ENCODE measurements at regions not wholly inside any gene's neighbourhood (a gene's known extent, or its start where the extent isn't known, plus 50 kb on each side); places are given as distances from the start of the nearest gene placed in this dataset.

GRCh38 chr2:49585921-49586320, 431.6 kb upstream of the FSHR start:
- Histone ChIP-seq H3K36me3 (ENCODE audit: insufficient read depth, low read length) (no peaks in the 10 kb centered on the region), H3K4me1 (ENCODE audit: control insufficient read depth, insufficient read depth, low read length) (no peaks in the 10 kb centered on the region), H3K9me3 (replicated peaks; ENCODE audit: low read length) (no peaks in the 10 kb centered on the region), H3K27me3 (ENCODE audit: control insufficient read depth, insufficient read depth, low read length) (no peaks in the 10 kb centered on the region), H3K9ac (ENCODE audit: low read depth, low read length) (no peak overlapping the region), H3K4me3 (ENCODE audit: low read length) (no peak overlapping the region), H3K4me2 (ENCODE audit: low read length) (no peak overlapping the region)

DNA sequence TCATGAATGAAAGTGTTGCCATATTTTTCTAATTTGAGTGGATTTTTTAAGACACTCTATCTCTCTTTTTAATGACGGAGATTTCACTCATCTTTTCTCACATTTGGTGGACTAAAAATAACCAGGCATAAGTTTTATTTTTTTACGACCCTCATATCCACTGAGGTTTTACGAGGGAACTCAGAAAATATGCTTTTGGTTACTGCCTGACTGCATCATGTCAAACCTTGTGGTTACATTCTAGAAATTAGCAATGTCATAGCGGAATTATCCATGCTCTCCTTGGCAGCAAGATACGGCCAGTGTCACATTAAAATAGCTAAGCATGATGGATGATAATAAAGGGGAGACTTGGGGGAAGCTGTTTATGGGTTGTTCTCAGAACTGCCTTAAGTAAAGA, 428.6 kb upstream of the FSHR start:
- no peak overlapping the region for H3K4me2 ChIP-seq (ENCODE audit: low read length)
- H3K9me3 ChIP-seq (replicated peaks; ENCODE audit: low read length), result no peaks in the 10 kb centered on the region
- H3K9ac ChIP-seq (ENCODE audit: low read depth, low read length), result no peak overlapping the region
- H3K27me3 ChIP-seq (ENCODE audit: control insufficient read depth, insufficient read depth, low read length), result no peaks in the 10 kb centered on the region
- H3K4me1 ChIP-seq (ENCODE audit: control insufficient read depth, insufficient read depth, low read length), result no peaks in the 10 kb centered on the region
- H3K4me3 ChIP-seq (ENCODE audit: low read length), result no peak overlapping the region
- H3K36me3 ChIP-seq (ENCODE audit: insufficient read depth, low read length), result no peaks in the 10 kb centered on the region

DNA sequence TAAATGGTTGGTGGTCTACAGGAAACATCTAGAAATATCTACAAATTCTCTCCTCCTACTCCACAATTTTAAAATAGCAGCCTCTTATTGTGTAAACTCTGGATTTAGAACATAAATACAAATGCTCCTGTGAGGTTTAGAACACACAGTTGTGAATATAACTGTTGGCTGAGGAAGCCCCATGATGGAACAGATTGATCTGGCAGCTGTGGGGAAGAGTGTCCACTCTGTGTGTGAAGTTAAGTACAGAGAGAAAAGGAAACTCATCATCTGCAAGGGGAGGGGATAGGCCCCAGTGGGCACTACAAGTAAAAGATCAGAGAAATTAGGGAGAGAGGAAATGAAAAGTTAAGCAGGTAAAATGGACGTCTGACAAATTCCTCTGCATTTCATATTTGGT, 422.7 kb upstream of the FSHR start:
- no peak overlapping the region for H3K4me2 ChIP-seq (ENCODE audit: low read length)
- no peaks in the 10 kb centered on the region for H3K36me3 ChIP-seq (ENCODE audit: insufficient read depth, low read length)
- H3K27me3 ChIP-seq (ENCODE audit: control insufficient read depth, insufficient read depth, low read length), result no peaks in the 10 kb centered on the region
- H3K9ac ChIP-seq (ENCODE audit: low read depth, low read length), result no peak overlapping the region
- H3K9me3 ChIP-seq (replicated peaks; ENCODE audit: low read length), result no peaks in the 10 kb centered on the region
- H3K4me1 ChIP-seq (ENCODE audit: control insufficient read depth, insufficient read depth, low read length), result no peaks in the 10 kb centered on the region
- no peak overlapping the region for H3K4me3 ChIP-seq (ENCODE audit: low read length)

GRCh38 chr2:49569176-49569575, 414.9 kb upstream of the FSHR start:
- Histone ChIP-seq H3K9ac (ENCODE audit: low read depth, low read length) (no peak overlapping the region), H3K36me3 (ENCODE audit: insufficient read depth, low read length) (no peaks in the 10 kb centered on the region), H3K4me2 (ENCODE audit: low read length) (no peak overlapping the region), H3K27me3 (ENCODE audit: control insufficient read depth, insufficient read depth, low read length) (no peaks in the 10 kb centered on the region), H3K4me3 (ENCODE audit: low read length) (no peak overlapping the region), H3K4me1 (ENCODE audit: control insufficient read depth, insufficient read depth, low read length) (no peaks in the 10 kb centered on the region), H3K9me3 (replicated peaks; ENCODE audit: low read length) (no peaks in the 10 kb centered on the region)

DNA sequence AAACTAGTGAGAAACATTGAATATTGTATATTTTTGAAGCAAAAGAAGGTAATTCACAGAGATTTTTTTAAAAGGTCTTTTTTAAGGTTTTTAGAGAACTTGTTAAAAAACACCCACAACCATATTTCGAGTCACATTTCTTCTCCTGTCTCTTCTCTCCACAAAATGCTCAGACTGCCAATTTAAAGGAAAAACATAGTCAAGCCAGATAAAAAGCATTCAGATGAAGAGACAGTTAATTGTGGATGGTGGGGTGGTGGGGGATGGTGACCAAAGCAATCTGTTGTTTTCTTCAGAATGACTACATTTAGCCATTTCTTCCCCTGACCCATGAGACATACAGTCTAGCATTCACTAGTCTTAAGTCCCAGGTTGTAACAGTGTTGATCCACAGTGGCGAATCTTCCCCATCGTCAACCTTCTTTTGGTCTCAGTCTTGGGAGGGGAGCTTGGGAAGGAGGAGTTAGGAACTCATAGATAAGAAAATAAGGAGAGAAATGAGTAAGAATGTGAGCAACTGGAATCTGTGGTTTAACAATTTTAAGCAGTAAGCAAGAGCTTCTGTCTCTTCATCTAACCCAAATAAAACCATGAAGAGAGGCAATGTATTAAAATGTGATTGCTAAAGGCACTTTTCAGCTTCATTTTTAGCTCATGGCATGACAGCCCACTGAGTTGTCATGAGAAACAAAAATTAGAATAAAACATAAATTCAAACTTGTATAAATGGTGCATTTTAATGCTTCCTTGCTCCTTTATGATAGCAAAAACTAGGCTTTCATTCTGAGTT, 413.7 kb upstream of the FSHR start:
- H3K4me2 ChIP-seq (ENCODE audit: low read length), result no peak overlapping the region
- no peaks in the 10 kb centered on the region for H3K4me1 ChIP-seq (ENCODE audit: control insufficient read depth, insufficient read depth, low read length)
- H3K36me3 ChIP-seq (ENCODE audit: insufficient read depth, low read length), result no peaks in the 10 kb centered on the region
- no peaks in the 10 kb centered on the region for H3K9me3 ChIP-seq (replicated peaks; ENCODE audit: low read length)
- no peak overlapping the region for H3K9ac ChIP-seq (ENCODE audit: low read depth, low read length)
- H3K4me3 ChIP-seq (ENCODE audit: low read length), result no peak overlapping the region
- H3K27me3 ChIP-seq (ENCODE audit: control insufficient read depth, insufficient read depth, low read length), result no peaks in the 10 kb centered on the region

GRCh38 chr2:49567021-49567420, 412.7 kb upstream of the FSHR start:
- Histone ChIP-seq H3K9me3 (replicated peaks; ENCODE audit: low read length) (no peaks in the 10 kb centered on the region), H3K36me3 (ENCODE audit: insufficient read depth, low read length) (no peaks in the 10 kb centered on the region), H3K4me2 (ENCODE audit: low read length) (no peak overlapping the region), H3K9ac (ENCODE audit: low read depth, low read length) (no peak overlapping the region), H3K27me3 (ENCODE audit: control insufficient read depth, insufficient read depth, low read length) (no peaks in the 10 kb centered on the region), H3K4me3 (ENCODE audit: low read length) (no peak overlapping the region), H3K4me1 (ENCODE audit: control insufficient read depth, insufficient read depth, low read length) (no peaks in the 10 kb centered on the region)

- no peak overlapping the region for H3K9ac ChIP-seq (ENCODE audit: low read depth, low read length)
- no peaks in the 10 kb centered on the region for H3K27me3 ChIP-seq (ENCODE audit: control insufficient read depth, insufficient read depth, low read length)
- no peak overlapping the region for H3K4me3 ChIP-seq (ENCODE audit: low read length)
- H3K9me3 ChIP-seq (replicated peaks; ENCODE audit: low read length), result no peaks in the 10 kb centered on the region
- H3K36me3 ChIP-seq (ENCODE audit: insufficient read depth, low read length), result no peaks in the 10 kb centered on the region
- no peaks in the 10 kb centered on the region for H3K4me1 ChIP-seq (ENCODE audit: control insufficient read depth, insufficient read depth, low read length)
- H3K4me2 ChIP-seq (ENCODE audit: low read length), result no peak overlapping the region
These were observed 399.3 kb upstream of the FSHR start for GRCh38 chr2:49553658-49554057.

DNA sequence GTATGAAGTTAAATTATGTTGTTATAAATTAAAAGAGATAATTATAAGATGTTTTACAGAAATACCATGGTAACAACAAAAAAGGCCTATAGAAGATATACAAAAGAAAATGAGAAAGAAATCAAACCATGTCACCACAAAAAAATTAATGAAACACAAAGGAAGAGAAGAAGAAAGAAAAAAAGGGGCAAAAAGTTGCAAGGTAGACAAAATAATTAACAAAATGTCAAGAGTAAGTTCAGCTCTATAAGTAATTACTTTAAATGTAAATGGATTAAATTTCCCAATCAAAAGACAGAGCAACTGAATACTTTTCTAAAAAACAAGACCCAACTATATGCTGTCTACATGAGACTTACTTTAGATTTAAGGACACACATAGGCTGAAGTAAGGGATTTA, 378.4 kb upstream of the FSHR start:
- Histone ChIP-seq H3K4me2 (ENCODE audit: low read length) (no peak overlapping the region), H3K4me3 (ENCODE audit: low read length) (no peak overlapping the region), H3K9me3 (replicated peaks; ENCODE audit: low read length) (peaks cover 15% of the 10 kb centered on the region), H3K36me3 (ENCODE audit: insufficient read depth, low read length) (no peaks in the 10 kb centered on the region), H3K4me1 (ENCODE audit: control insufficient read depth, insufficient read depth, low read length) (no peaks in the 10 kb centered on the region), H3K9ac (ENCODE audit: low read depth, low read length) (no peak overlapping the region), H3K27me3 (ENCODE audit: control insufficient read depth, insufficient read depth, low read length) (no peaks in the 10 kb centered on the region)

DNA sequence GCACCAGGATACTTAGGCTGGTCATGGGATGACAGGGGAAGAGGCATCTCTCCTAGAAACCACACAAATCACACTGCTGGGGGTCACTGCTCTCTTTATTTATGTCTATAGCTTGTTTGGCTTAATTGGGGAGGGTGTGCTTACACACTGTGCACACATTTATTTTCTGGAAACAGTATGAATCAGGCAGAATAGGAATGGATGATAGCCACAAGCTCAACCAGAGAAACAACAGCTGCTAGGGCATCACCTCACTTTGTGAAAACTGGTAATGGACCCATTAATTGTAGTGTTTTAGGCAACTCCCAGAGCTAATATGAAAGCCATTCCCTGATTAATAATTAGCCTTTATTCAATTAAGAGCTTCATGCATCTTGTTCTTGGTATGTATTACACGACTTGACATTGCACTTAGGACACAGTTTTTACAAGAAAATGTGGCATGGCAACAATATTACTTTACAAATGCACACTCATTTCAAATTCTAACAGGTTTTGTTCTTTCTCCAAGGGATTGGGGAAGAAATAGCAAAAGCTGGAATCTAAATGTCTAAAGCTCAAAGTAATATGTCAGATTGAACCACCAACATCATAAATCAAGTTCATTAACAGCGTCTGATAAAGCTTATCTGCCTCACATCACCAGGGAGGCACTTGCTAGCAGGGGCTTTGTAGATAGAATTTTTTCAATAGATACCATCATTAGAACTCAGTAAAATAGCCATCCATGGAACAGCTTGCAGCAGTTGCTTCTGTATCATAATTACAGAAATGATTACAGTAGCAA, 361.9 kb upstream of the FSHR start:
- no peak overlapping the region for H3K4me2 ChIP-seq (ENCODE audit: low read length)
- H3K9ac ChIP-seq (ENCODE audit: low read depth, low read length), result no peak overlapping the region
- peaks cover 7% of the 10 kb centered on the region for H3K9me3 ChIP-seq (replicated peaks; ENCODE audit: low read length)
- H3K27me3 ChIP-seq (ENCODE audit: control insufficient read depth, insufficient read depth, low read length), result no peaks in the 10 kb centered on the region
- H3K4me3 ChIP-seq (ENCODE audit: low read length), result no peak overlapping the region
- no peaks in the 10 kb centered on the region for H3K4me1 ChIP-seq (ENCODE audit: control insufficient read depth, insufficient read depth, low read length)
- no peaks in the 10 kb centered on the region for H3K36me3 ChIP-seq (ENCODE audit: insufficient read depth, low read length)

GRCh38 chr2:49514201-49514600, 359.9 kb upstream of the FSHR start:
- Histone ChIP-seq H3K4me3 (ENCODE audit: low read length) (no peak overlapping the region), H3K27me3 (ENCODE audit: control insufficient read depth, insufficient read depth, low read length) (no peaks in the 10 kb centered on the region), H3K9ac (ENCODE audit: low read depth, low read length) (no peak overlapping the region), H3K4me1 (ENCODE audit: control insufficient read depth, insufficient read depth, low read length) (no peaks in the 10 kb centered on the region), H3K36me3 (ENCODE audit: insufficient read depth, low read length) (no peaks in the 10 kb centered on the region), H3K9me3 (replicated peaks; ENCODE audit: low read length) (peaks cover 7% of the 10 kb centered on the region), H3K4me2 (ENCODE audit: low read length) (no peak overlapping the region)

DNA sequence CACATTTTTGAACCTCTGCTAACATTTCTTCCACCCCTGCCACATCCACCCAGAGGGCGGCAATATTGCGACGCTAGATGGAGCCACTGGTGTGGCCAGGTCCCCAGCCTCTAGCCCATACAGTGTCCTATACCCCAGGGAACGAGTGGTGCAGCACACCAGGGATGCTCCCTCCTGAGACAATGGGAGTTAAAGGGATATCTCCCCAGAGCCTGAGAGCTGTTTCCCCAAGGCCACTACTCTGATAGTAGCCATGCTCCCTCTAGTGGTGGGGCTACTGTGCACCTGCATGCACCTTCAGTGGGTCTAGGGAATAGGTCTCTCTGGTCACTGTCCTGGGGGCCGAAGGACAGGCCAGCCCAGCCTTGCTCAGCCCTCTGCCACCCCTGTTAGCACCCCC, 336.4 kb upstream of the FSHR start:
- no peak overlapping the region for H3K4me3 ChIP-seq (ENCODE audit: low read length)
- H3K4me1 ChIP-seq (ENCODE audit: control insufficient read depth, insufficient read depth, low read length), result no peaks in the 10 kb centered on the region
- H3K4me2 ChIP-seq (ENCODE audit: low read length), result no peak overlapping the region
- H3K9ac ChIP-seq (ENCODE audit: low read depth, low read length), result no peak overlapping the region
- no peaks in the 10 kb centered on the region for H3K9me3 ChIP-seq (replicated peaks; ENCODE audit: low read length)
- no peaks in the 10 kb centered on the region for H3K27me3 ChIP-seq (ENCODE audit: control insufficient read depth, insufficient read depth, low read length)
- H3K36me3 ChIP-seq (ENCODE audit: insufficient read depth, low read length), result no peaks in the 10 kb centered on the region

DNA sequence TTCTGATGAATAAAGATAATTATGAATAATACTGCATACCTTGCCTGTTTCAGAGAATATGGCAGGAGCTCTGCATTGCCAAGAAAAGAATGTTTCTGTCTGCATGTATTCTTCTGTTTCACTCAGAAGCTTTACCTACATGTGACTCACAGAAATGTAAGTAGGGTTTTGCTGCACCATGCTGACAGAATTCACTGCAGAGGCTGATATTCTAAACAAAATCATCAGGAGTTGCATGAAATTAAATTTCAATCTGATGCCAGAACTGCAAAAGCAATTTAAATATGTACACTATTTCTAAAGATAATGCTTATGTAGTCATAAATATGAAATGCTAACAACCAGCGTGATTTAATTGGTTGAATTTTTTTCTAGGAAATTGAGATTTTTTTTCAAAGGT, 332.8 kb upstream of the FSHR start:
- Histone ChIP-seq H3K9me3 (replicated peaks; ENCODE audit: low read length) (no peaks in the 10 kb centered on the region), H3K4me2 (ENCODE audit: low read length) (no peak overlapping the region), H3K4me3 (ENCODE audit: low read length) (no peak overlapping the region), H3K36me3 (ENCODE audit: insufficient read depth, low read length) (no peaks in the 10 kb centered on the region), H3K9ac (ENCODE audit: low read depth, low read length) (no peak overlapping the region), H3K4me1 (ENCODE audit: control insufficient read depth, insufficient read depth, low read length) (no peaks in the 10 kb centered on the region), H3K27me3 (ENCODE audit: control insufficient read depth, insufficient read depth, low read length) (no peaks in the 10 kb centered on the region)

All from skeletal muscle satellite cell (primary cell).